HG02981 (cell line): ENCODE measurements at regions not wholly inside any gene's neighbourhood (a gene's known extent, or its start where the extent isn't known, plus 50 kb on each side); places are given as distances from the start of the nearest gene placed in this dataset.
"Not testable (repeated sequence)": the region's sequence is repeated elsewhere in the genome, so short reads cannot be mapped to it uniquely, and the experiment has no call there.

Source experiments
- ATAC-seq: cut with Tn5 transposase; IDR thresholded peaks from one replicate; pipeline ENCODE4 v1.9.1; 2021; ENCODE audit warnings: mild to moderate bottlenecking, moderate library complexity; ENCODE audit not compliant: unreplicated experiment

- no peak for ATAC-seq
These were observed 1863.5 kb upstream of the PCDH20 start for GRCh38 chr13:63279136-63279535.

DNA sequence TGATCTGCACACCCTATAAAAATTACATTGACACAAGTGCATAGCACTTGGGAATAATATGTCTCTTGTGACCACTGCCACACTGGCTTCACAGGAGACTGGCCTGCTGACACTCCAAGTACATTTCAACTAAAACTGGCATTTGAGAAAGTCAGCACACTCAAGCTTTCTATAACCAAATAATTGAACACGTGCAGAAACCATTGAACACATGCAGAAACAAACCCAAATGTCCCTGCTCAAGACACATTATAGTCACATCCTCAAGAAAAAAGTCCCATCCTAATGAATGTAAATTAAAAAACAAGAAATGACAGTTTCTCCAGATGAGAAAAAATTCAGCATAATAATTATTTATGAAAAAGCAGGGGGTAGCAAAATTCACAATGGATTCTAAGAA lies 1859.1 kb upstream of the PCDH20 start:
- ATAC-seq = no peak

DNA sequence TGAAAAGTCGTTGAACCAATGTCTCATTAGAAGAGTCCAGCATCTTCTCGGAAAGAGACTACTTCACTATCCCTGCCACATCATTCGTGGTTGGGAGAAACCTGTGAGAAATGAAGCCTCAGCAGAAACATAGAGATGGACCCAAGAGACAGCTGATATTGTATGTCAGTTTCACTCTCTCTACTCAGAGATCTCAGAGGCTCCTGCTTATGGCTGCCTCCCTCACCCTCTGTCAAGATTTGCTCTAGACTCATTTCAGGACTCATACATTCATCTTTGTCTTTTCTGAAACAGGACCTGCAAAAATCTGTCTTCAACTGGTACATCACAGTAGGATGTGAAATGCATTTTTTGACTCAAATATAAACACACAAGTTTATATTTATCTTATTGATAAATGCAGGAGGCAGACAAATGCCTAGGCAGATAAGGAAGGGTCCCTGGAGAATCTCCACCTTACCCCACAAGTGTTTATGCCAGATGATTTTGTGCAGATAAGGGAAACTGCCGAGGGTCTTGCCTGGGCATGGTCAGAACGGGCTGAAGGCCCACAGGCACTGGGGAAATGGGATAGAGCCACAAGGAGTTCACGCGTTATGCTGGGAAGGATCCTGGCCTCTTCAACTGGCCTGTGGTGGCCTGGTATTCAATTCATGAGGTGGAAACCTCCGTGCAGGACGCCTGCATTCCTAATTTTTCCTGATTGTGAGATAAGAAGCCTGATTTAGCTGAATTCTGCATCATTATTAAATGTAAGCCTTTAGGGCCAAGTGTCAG lies 1834.0 kb upstream of the PCDH20 start:
- ATAC-seq = no peak

DNA sequence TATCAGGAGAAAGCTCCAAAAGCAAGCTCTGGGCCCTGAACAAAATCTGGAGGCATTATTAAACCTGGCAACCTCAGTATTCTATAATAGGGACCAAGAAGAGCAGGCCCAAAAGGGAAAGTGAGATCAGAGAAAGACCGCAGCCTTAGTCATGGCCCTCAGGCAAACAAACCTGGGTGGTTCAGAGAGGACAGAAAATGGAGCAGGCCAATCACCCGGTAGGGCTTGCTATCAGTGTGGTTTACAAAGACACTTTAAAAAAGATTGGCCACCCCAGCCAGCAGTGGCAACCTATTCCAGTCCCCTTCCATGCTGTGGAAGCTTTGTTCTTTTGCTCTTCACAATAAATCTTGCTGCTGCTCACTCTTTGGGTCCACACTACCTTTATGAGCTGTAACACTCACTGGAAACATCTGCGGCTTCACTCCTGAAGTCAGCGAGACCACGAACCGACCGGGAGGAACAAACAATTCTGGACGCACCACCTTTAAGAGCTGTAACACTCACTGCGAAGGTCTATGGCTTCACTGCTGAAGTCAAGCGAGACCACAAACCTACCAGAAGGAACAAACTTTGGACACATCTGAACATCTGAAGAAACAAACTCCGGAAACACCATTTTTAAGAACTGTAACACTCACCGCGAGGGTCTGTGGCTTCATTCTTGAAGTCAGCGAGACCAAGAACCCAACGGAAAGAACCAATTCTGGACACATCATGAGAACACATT lies 1821.2 kb upstream of the PCDH20 start:
- not testable (repeated sequence) for ATAC-seq

GRCh38 chr13:63218596-63218995 lies 1802.9 kb upstream of the PCDH20 start:
- ATAC-seq = not testable (repeated sequence)

- no peak for ATAC-seq
These were observed 1793.8 kb upstream of the PCDH20 start for GRCh38 chr13:63209330-63210017.

- no peak for ATAC-seq
These were observed 1793.2 kb upstream of the PCDH20 start for GRCh38 chr13:63208826-63209225.

- ATAC-seq = no peak
These were observed 1790.8 kb upstream of the PCDH20 start for GRCh38 chr13:63206461-63206860.

DNA sequence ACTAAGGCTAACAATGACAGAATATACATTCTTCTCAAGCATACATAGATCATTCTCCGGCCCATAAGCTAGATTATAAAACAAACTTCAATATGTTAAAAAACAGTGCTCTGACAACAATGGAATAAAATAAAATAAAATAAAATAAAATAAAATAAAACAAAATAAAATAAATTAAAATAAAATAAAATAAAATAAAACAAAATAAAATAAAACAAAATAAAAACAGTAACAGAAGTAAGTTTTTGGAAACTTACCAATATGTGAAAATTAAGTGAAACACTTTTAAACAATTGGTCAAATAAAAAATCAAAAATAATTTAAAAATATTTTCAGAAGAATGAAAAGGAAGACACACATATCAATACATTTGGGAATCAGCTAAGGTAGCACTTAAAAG lies 1785.8 kb upstream of the PCDH20 start:
- ATAC-seq = no peak

GRCh38 chr13:63199508-63199907 lies 1783.9 kb upstream of the PCDH20 start:
- no peak for ATAC-seq

DNA sequence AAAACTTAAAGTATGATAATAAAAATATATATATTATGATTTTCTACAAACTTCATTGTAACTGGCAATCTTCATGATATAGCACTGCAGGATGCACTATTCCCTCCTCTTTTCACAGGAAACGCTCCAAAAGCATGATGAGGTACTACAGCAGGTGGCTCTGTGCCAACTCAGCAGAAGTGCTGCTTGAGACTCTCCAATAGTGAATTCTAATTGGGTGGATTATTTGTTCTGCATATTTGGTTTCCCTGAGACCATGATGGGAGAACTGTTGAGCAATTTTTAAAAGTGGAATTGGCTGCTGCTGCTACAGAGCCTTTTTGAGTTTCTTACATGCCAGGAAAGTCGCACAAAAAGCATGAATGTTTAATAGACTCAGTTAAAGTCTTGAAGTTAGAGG lies 1782.4 kb upstream of the PCDH20 start:
- no peak for ATAC-seq

DNA sequence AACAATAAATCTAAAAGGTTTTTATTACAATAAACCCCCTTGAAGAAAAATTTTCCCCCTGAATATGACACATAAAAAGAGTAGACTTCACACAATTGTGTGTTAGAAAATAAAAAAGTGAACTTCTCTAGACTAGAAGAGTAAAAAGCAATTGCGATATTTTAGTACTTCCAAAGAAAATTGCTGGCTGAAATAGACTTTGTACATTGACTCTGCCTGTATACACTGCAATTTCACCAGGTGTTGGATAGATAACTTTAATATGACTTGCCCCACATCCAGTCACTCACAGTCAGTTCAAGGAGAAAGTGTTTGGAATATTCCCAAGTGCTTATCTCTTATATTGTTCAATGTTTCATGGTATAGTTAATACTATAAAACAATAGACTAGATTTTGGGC lies 1780.1 kb upstream of the PCDH20 start:
- ATAC-seq = no peak

- no peak for ATAC-seq
These were observed 1775.1 kb upstream of the PCDH20 start for GRCh38 chr13:63190742-63191141.

- ATAC-seq = no peak
These were observed 1774.6 kb upstream of the PCDH20 start for GRCh38 chr13:63190219-63190618.

DNA sequence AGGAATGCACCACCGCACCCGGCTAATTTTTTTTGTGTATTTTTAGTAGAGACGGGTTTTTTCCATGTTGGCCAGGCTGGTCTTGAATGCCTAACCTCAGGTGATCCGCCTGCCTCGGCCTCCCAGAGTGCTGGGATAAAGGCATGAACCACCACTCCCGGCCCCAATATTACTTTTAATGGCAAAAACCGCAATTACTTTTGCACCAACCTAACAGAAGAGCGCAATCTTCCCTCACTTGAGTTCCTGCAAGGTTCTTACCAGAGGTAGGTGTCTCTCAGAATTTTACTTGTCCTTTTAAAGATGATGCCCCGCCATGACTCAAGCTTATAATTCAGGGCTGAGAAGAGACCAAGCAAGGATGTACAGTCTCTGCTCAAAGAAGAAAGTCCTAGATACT lies 1774.1 kb upstream of the PCDH20 start:
- no peak for ATAC-seq

GRCh38 chr13:63184693-63185092 lies 1769.0 kb upstream of the PCDH20 start:
- ATAC-seq = no peak

- ATAC-seq = no peak
These were observed 1759.9 kb upstream of the PCDH20 start for GRCh38 chr13:63175536-63175935.

DNA sequence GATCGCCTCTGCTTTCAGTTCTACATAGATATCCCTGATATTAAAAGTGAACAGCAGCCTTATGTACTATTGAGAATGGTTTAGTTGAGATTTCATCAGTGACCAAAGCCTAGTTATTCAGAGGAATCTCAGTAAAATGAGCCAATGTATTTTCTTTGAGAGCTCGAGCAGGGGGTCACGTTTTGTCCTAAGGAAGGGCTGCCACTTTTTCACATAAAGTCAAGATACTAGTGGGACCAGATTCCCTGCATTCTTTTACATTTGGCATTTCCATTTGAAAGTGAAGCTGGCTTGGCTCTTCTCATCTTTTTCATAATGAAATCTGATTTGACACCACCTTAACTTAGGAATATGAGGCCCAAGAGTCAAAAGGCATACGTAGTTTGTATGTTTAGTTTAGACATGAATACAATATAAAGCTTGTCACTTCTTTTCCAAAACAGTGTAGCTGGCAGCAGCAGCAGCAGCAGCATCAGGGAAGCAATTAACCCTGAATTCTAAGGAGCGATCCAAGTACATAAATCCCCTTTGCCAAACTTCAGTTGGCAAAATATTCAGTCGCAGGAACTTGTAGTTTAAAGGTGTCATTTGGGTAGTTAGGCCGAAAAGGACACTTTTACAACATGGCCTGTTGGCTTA lies 1752.2 kb upstream of the PCDH20 start:
- no peak for ATAC-seq

GRCh38 chr13:63166345-63166744 lies 1750.7 kb upstream of the PCDH20 start:
- no peak for ATAC-seq

DNA sequence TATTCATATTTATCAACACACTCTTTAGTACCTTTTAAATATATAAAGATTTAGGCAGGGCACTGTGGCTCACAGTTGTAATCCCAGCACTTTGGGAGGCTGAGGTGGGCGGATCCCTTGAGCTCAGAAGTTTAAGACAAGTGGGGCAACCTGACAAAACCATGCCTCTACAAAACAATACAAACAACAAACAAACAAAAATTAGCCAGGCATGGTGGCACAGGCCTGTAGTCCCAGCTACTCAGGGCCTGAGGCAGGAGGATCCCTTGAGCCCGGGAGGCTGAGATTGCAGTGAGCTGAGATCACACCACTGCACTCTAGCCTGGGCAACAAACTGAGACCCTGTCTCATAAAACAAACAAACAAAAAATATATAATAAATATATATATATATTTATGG lies 1748.3 kb upstream of the PCDH20 start:
- ATAC-seq = no peak

- ATAC-seq = no peak
These were observed 1745.6 kb upstream of the PCDH20 start for GRCh38 chr13:63161219-63161618.
